ENCODE measurements at regions not wholly inside any gene's neighbourhood (a gene's known extent, or its start where the extent isn't known, plus 50 kb on each side); places are given as distances from the start of the nearest gene placed in this dataset.

GRCh38 chr5:58353992-58354391 is 105.9 kb downstream of the PLK2 start:
- TF ChIP-seq EP300 (IDR thresholded peaks at IDR 0.05), result no peak
- TF ChIP-seq CTCF (IDR thresholded peaks at IDR 0.05), result no peak
- no peak for TF ChIP-seq POLR2A (IDR thresholded peaks at IDR 0.05)

Data from ovary (tissue), 3 donors.